SU-DHL-6 (cell line): ENCODE measurements at regions not wholly inside any gene's neighbourhood (a gene's known extent, or its start where the extent isn't known, plus 50 kb on each side); places are given as distances from the start of the nearest gene placed in this dataset.

Source experiments
- H2AFZ ChIP-seq: fragments of 200-600 bp; sonication (generic); 2 replicates; pipeline ENCODE4 v1.6.1; 2014; ENCODE audit warnings: low read depth, mild to moderate bottlenecking, moderate library complexity, mixed read lengths, antibody characterized with exemption, low read length; ENCODE audit not compliant: severe bottlenecking
- H3F3A ChIP-seq: fragments of 200-600 bp; shearing (Covaris generic); 2 replicates; pipeline ENCODE4 v1.6.0; 2016; ENCODE audit warnings: antibody characterized with exemption, mild to moderate bottlenecking; ENCODE audit not compliant: insufficient read depth
- H3K27ac ChIP-seq: fragments of 200-600 bp; sonication (generic); 2 replicates; pipeline ENCODE4 v1.5.1; 2016; ENCODE audit warnings: low read depth, mild to moderate bottlenecking, low read length, moderate library complexity, mixed read lengths
- H3K27me3 ChIP-seq: fragments of 200-600 bp; sonication (generic), shearing (Covaris generic); 2 replicates; pipeline ENCODE4 v1.6.0; 2014; ENCODE audit warnings: mild to moderate bottlenecking, low read length
- H3K36me3 ChIP-seq: fragments of 200-600 bp; sonication (generic); 2 replicates; pipeline ENCODE4 v1.6.1; 2014; ENCODE audit warnings: mild to moderate bottlenecking, low read length, mixed read lengths
- H3K4me2 ChIP-seq: fragments of 300-600, 200-600 bp; shearing (Covaris generic), sonication (generic); 2 replicates; pipeline ENCODE4 v1.6.0; 2014; ENCODE audit warnings: low read length, low read depth, mild to moderate bottlenecking; ENCODE audit not compliant: poor library complexity, severe bottlenecking
- H3K4me3 ChIP-seq: fragments of 200-600 bp; sonication (generic); 2 replicates; pipeline ENCODE4 v1.5.1; 2014; ENCODE audit warnings: antibody characterized with exemption, low read length, mild to moderate bottlenecking, mixed read lengths; ENCODE audit not compliant: insufficient read depth, poor library complexity, severe bottlenecking
- H3K79me2 ChIP-seq: fragments of 200-600 bp; sonication (generic); 2 replicates; pipeline ENCODE4 v1.6.1; 2014; ENCODE audit warnings: mild to moderate bottlenecking, low read length, moderate library complexity; ENCODE audit not compliant: insufficient read depth
- H3K9ac ChIP-seq: fragments of 200-600 bp; sonication (generic); 2 replicates; pipeline ENCODE4 v1.7.0; 2014; ENCODE audit warnings: mild to moderate bottlenecking, low read length
- H3K9me2 ChIP-seq: fragments of 200-600 bp; sonication (generic); replicated peaks from 2 replicates; pipeline ENCODE4 v1.6.1; 2014; ENCODE audit warnings: low read length; ENCODE audit not compliant: insufficient read depth
- H3K9me3 ChIP-seq: fragments of 200-600 bp; sonication (generic); 2 replicates; pipeline ENCODE4 v1.6.1; 2014; ENCODE audit warnings: low read length, mixed read lengths; ENCODE audit not compliant: insufficient read depth
- H4K20me1 ChIP-seq: fragments of 200-600 bp; sonication (generic); 2 replicates; pipeline ENCODE4 v1.6.1; 2014; ENCODE audit warnings: low read depth, mild to moderate bottlenecking, antibody characterized with exemption, low read length, moderate library complexity, mixed read lengths
- EZH2phosphoT487 ChIP-seq: fragments of 200-600 bp; sonication (generic), shearing (Covaris generic); conservative IDR thresholded peaks from 2 replicates; pipeline ENCODE4 v1.6.1; 2018; ENCODE audit warnings: mild to moderate bottlenecking, antibody characterized with exemption, low read length, moderate library complexity, mixed read lengths
- TF ChIP-seq, protein P1 (sequence below): fragments of 200-600 bp; sonication (generic); IDR thresholded peaks from one replicate; pipeline ENCODE4 v1.5.1; 2017; ENCODE audit warnings: antibody characterized with exemption, mild to moderate bottlenecking, low read length, moderate library complexity; ENCODE audit not compliant: insufficient read depth, poor library complexity, severe bottlenecking

DNA sequence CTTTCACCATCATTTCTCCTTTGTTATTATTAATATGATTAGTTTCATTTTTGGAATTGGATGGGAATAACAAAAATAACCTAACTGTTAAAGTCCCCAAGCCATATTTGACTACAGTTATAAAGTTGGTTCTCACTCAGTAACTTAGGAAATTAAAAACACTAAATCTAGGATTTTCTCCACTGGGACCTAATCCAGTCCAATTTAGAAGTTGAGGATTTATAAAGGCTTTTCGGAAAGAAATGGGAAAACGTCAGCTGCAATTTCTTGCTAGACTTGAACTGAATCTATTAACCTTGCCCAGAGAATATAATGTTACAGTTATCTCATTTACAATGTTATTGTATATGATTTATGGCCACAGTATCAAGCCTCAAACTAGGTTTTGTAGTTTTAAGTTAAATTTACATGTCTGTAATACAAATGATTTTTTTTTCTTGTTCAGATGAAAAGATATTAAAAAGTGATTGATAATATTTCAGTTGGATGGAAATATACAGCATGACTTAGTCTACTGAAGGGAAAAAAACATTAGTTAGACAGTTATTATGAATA is 524.3 kb upstream of the GRAMD2B start:
- Histone ChIP-seq H3K4me2 (no peak overlapping the region), H3K9ac (no peak overlapping the region), H3F3A (no peaks in the 10 kb centered on the region), H3K9me3 (no peaks in the 10 kb centered on the region), H3K27me3 (no peaks in the 10 kb centered on the region), H4K20me1 (no peaks in the 10 kb centered on the region), H2AFZ (no peak overlapping the region), H3K4me3 (no peak overlapping the region), H3K36me3 (no peaks in the 10 kb centered on the region), H3K9me2 (no peaks in the 10 kb centered on the region), H3K79me2 (no peaks in the 10 kb centered on the region), H3K27ac (no peak overlapping the region)
- no peak for TF ChIP-seq EZH2phosphoT487
- TF ChIP-seq, protein P1, sequence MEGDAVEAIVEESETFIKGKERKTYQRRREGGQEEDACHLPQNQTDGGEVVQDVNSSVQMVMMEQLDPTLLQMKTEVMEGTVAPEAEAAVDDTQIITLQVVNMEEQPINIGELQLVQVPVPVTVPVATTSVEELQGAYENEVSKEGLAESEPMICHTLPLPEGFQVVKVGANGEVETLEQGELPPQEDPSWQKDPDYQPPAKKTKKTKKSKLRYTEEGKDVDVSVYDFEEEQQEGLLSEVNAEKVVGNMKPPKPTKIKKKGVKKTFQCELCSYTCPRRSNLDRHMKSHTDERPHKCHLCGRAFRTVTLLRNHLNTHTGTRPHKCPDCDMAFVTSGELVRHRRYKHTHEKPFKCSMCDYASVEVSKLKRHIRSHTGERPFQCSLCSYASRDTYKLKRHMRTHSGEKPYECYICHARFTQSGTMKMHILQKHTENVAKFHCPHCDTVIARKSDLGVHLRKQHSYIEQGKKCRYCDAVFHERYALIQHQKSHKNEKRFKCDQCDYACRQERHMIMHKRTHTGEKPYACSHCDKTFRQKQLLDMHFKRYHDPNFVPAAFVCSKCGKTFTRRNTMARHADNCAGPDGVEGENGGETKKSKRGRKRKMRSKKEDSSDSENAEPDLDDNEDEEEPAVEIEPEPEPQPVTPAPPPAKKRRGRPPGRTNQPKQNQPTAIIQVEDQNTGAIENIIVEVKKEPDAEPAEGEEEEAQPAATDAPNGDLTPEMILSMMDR = no peak

DNA sequence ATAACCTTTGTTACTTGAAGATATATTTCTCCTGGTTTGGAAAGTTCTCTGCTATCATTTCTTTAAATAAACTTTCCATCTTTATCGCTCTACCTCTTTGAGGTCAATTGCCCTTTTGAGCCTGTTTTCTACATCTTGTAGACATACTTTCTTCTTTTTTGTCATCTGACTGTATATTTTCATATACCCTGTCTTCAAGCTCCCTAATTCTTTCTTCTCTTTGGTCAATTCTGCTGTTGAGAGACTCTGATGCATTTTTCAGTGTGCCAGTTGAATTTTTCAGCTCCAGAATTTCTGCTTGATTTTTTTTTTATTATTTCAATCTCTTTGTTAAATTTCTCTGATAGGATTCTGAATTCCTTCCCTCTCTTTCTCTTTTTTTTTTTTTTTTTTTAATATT is 511.2 kb upstream of the GRAMD2B start:
- no peak overlapping the region for H3K27ac ChIP-seq
- no peaks in the 10 kb centered on the region for H4K20me1 ChIP-seq
- no peaks in the 10 kb centered on the region for H3K9me3 ChIP-seq
- no peaks in the 10 kb centered on the region for H3K79me2 ChIP-seq
- TF ChIP-seq EZH2phosphoT487 = no peak
- TF ChIP-seq, protein P1 = no peak
- H3F3A ChIP-seq = no peaks in the 10 kb centered on the region
- no peaks in the 10 kb centered on the region for H3K9me2 ChIP-seq
- H3K4me2 ChIP-seq = no peak overlapping the region
- no peak overlapping the region for H3K4me3 ChIP-seq
- H3K9ac ChIP-seq = no peak overlapping the region
- no peak overlapping the region for H2AFZ ChIP-seq
- no peaks in the 10 kb centered on the region for H3K36me3 ChIP-seq
- H3K27me3 ChIP-seq = no peaks in the 10 kb centered on the region

DNA sequence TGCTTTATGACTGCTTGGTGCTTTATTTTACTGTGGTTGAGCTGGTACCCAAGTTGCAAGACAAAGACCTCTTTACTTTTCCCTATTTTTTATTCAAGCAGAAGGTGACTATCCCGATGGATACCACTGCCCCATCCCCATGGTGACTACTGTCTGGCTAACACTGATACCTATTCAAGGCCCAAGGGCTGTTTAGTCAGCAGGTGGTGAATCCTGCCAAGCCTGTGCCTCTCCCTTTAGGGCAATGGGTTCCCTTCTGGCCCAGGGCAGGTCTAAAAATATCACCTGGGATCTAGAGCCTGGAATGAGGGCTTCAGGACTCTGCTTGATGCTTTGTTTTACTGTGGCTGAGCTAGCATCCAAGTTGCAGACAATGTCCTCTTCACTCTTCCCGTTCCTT is 510.0 kb upstream of the GRAMD2B start:
- Histone ChIP-seq H3K9me2 (no peaks in the 10 kb centered on the region), H4K20me1 (no peaks in the 10 kb centered on the region), H3K4me2 (no peak overlapping the region), H2AFZ (no peak overlapping the region), H3K79me2 (no peaks in the 10 kb centered on the region), H3K27me3 (no peaks in the 10 kb centered on the region), H3K4me3 (no peak overlapping the region), H3K9ac (no peak overlapping the region), H3F3A (no peaks in the 10 kb centered on the region), H3K27ac (no peak overlapping the region), H3K36me3 (no peaks in the 10 kb centered on the region), H3K9me3 (no peaks in the 10 kb centered on the region)
- TF ChIP-seq, protein P1 = no peak
- TF ChIP-seq EZH2phosphoT487 = no peak
